ENCODE measurements at regions not wholly inside any gene's neighbourhood (a gene's known extent, or its start where the extent isn't known, plus 50 kb on each side); places are given as distances from the start of the nearest gene placed in this dataset.

DNA sequence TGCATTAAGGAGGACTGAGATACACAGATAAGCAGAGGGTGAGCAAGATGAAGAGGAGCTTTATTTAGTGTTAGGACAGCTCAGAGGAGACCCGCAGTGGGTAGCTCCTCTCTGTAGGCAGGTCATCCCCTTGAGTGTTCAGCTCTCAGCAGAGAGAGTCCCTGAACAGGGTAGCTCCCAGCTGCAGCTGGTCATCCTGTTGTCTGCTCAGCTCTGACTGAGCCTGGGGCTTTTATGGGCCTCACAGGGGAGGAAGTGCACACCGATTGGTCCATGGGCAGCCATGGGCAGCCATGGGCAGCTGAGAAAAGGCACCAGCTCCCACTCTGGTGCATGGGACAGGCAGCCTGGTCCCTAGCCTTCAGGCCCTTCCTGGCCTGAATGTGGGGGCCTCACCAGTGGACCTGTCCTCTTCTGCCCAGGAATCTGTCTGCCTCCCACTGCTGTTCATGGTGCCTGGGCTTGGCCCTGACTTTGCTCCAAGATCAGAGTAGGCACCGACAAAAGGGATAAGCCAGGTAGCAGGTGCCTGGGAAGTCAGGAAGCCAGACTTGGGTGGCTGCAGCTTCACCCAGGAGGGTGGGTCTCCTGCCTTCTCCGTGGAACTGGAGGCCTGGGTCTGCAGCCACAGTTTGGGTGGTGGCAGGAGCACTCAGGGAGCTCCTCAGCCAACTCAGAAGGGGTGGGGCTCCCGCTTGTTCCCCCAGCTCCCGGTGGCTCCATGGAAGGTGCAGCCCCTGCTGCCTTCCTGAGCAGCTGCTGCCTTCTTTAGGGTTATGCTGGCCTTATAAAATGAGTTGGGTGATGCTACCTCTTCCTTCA lies 54.7 kb downstream of the MYEOV start:
- H3K4me3 ChIP-seq (ENCODE audit: low read length in 3 of 3) = no peak overlapping the region
- H3K4me1 ChIP-seq (ENCODE audit: control insufficient read depth in 3 of 3, insufficient read depth in 3 of 3, low read length in 3 of 3) = no peaks in the 10 kb centered on the region
- H3K27me3 ChIP-seq (ENCODE audit: control insufficient read depth in 3 of 3, insufficient read depth in 3 of 3, low read length in 3 of 3) = peaks cover 0 to 4% (median 4%) of the 10 kb centered on the region in 3 donors
- peaks cover 0 to 3% (median 0%) of the 10 kb centered on the region in 3 donors for H3K9me3 ChIP-seq (ENCODE audit: control insufficient read depth in 3 of 3, low read length in 3 of 3)
- H3K36me3 ChIP-seq (ENCODE audit: control insufficient read depth in 3 of 3, insufficient read depth in 3 of 3, low read length in 3 of 3) = no peaks in the 10 kb centered on the region
- H3K9ac ChIP-seq (ENCODE audit: low read depth in 1 of 3, low read length in 3 of 3) = no peak overlapping the region
- H3K27ac ChIP-seq (ENCODE audit: low read depth, low read length) = no peak overlapping the region

- H3K36me3 ChIP-seq (ENCODE audit: control insufficient read depth in 3 of 3, insufficient read depth in 3 of 3, low read length in 3 of 3) = no peaks in the 10 kb centered on the region
- no peak overlapping the region for H3K9ac ChIP-seq (ENCODE audit: low read depth in 1 of 3, low read length in 3 of 3)
Measured at GRCh38 chr11:69350040-69350439, 56.1 kb downstream of the MYEOV start.

GRCh38 chr11:69350596-69350995 lies 56.6 kb downstream of the MYEOV start:
- H3K36me3 ChIP-seq (ENCODE audit: control insufficient read depth in 3 of 3, insufficient read depth in 3 of 3, low read length in 3 of 3) = no peaks in the 10 kb centered on the region
- no peak overlapping the region for H3K9ac ChIP-seq (ENCODE audit: low read depth in 1 of 3, low read length in 3 of 3)
- peaks cover 0 to 3% (median 0%) of the 10 kb centered on the region in 3 donors for H3K9me3 ChIP-seq (ENCODE audit: control insufficient read depth in 3 of 3, low read length in 3 of 3)
- peaks cover 4 to 15% (median 5%) of the 10 kb centered on the region in 3 donors for H3K27me3 ChIP-seq (ENCODE audit: control insufficient read depth in 3 of 3, insufficient read depth in 3 of 3, low read length in 3 of 3)
- no peak overlapping the region for H3K4me3 ChIP-seq (ENCODE audit: low read length in 3 of 3)
- H3K27ac ChIP-seq (ENCODE audit: low read depth, low read length) = no peak overlapping the region
- no peaks in the 10 kb centered on the region for H3K4me1 ChIP-seq (ENCODE audit: control insufficient read depth in 3 of 3, insufficient read depth in 3 of 3, low read length in 3 of 3)

More at GRCh38 chr11:69350040-69350439, 56.1 kb downstream of the MYEOV start:
- no peaks in the 10 kb centered on the region for H3K4me1 ChIP-seq (ENCODE audit: control insufficient read depth in 3 of 3, insufficient read depth in 3 of 3, low read length in 3 of 3)
- peaks cover 2 to 15% (median 4%) of the 10 kb centered on the region in 3 donors for H3K27me3 ChIP-seq (ENCODE audit: control insufficient read depth in 3 of 3, insufficient read depth in 3 of 3, low read length in 3 of 3)
- H3K9me3 ChIP-seq (ENCODE audit: control insufficient read depth in 3 of 3, low read length in 3 of 3) = peaks cover 0 to 3% (median 0%) of the 10 kb centered on the region in 3 donors
- H3K27ac ChIP-seq (ENCODE audit: low read depth, low read length) = no peak overlapping the region
- no peak overlapping the region for H3K4me3 ChIP-seq (ENCODE audit: low read length in 3 of 3)

- Histone ChIP-seq H3K9me3 (ENCODE audit: control insufficient read depth in 3 of 3, low read length in 3 of 3) (peaks cover 0 to 3% (median 0%) of the 10 kb centered on the region in 3 donors), H3K36me3 (ENCODE audit: control insufficient read depth in 3 of 3, insufficient read depth in 3 of 3, low read length in 3 of 3) (no peaks in the 10 kb centered on the region), H3K27me3 (ENCODE audit: control insufficient read depth in 3 of 3, insufficient read depth in 3 of 3, low read length in 3 of 3) (peaks cover 4 to 15% (median 14%) of the 10 kb centered on the region in 3 donors), H3K4me1 (ENCODE audit: control insufficient read depth in 3 of 3, insufficient read depth in 3 of 3, low read length in 3 of 3) (no peaks in the 10 kb centered on the region), H3K27ac (ENCODE audit: low read depth, low read length) (no peak overlapping the region), H3K4me3 (ENCODE audit: low read length in 3 of 3) (no peak overlapping the region), H3K9ac (ENCODE audit: low read depth in 1 of 3, low read length in 3 of 3) (no peak overlapping the region)
Measured at GRCh38 chr11:69351460-69351859, 57.5 kb downstream of the MYEOV start.

DNA sequence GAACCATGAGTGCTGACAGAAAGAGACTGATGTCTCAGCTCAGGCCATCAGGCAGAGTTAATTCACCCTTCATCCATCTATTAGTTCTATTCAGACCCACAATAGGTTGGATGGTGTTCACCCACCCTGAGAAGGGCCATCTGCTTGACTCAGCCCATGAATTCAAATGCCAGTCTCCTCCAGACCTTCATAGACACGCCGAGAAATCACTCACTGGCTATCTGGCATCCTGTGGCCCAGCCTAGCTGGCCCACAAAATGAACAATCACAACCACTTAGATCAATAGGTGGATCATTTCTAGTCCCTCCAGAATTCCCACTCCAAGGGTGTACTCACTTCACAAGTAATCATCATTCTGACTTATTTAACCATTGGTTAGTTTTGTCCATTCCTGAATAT lies 58.2 kb downstream of the MYEOV start:
- no peak overlapping the region for H3K4me3 ChIP-seq (ENCODE audit: low read length in 3 of 3)
- H3K36me3 ChIP-seq (ENCODE audit: control insufficient read depth in 3 of 3, insufficient read depth in 3 of 3, low read length in 3 of 3) = no peaks in the 10 kb centered on the region
- peaks cover 0 to 3% (median 0%) of the 10 kb centered on the region in 3 donors for H3K9me3 ChIP-seq (ENCODE audit: control insufficient read depth in 3 of 3, low read length in 3 of 3)
- H3K27me3 ChIP-seq (ENCODE audit: control insufficient read depth in 3 of 3, insufficient read depth in 3 of 3, low read length in 3 of 3) = peaks cover 4 to 20% (median 15%) of the 10 kb centered on the region in 3 donors
- H3K9ac ChIP-seq (ENCODE audit: low read depth in 1 of 3, low read length in 3 of 3) = no peak overlapping the region
- no peak overlapping the region for H3K27ac ChIP-seq (ENCODE audit: low read depth, low read length)
- H3K4me1 ChIP-seq (ENCODE audit: control insufficient read depth in 3 of 3, insufficient read depth in 3 of 3, low read length in 3 of 3) = no peaks in the 10 kb centered on the region

DNA sequence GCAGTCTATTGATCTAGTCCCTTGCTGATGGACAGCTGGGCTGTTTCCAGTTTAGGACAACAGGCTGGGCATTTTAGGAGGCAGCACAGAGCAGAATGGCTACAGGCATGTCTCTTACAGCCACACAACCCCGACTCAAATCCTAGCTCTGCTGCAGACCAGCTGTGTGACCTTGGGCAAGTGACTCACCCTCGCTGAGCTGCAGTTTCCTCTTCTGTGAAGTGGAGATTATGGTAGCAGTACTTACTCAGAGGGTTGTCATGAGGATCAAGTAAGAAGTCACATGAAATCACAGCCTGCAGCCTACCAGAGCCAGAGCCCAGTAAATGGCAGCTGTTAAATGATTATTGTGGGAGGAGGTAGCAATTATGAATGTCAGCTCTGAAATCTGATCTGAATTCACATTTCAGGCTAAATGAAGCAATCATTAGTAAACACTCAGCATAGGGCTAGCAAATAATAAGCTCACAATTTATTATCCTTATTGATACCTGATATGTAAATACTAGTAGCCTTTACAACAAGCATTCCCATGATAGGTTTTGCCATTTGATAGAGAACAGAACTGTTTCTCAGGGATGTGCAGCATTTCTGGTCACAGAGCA lies 58.9 kb downstream of the MYEOV start:
- Histone ChIP-seq H3K27ac (ENCODE audit: low read depth, low read length) (no peak overlapping the region), H3K27me3 (ENCODE audit: control insufficient read depth in 3 of 3, insufficient read depth in 3 of 3, low read length in 3 of 3) (peaks cover 4 to 20% (median 20%) of the 10 kb centered on the region in 3 donors), H3K9ac (ENCODE audit: low read depth in 1 of 3, low read length in 3 of 3) (no peak overlapping the region), H3K4me1 (ENCODE audit: control insufficient read depth in 3 of 3, insufficient read depth in 3 of 3, low read length in 3 of 3) (no peaks in the 10 kb centered on the region), H3K4me3 (ENCODE audit: low read length in 3 of 3) (no peak overlapping the region), H3K9me3 (ENCODE audit: control insufficient read depth in 3 of 3, low read length in 3 of 3) (peaks cover 0 to 3% (median 0%) of the 10 kb centered on the region in 3 donors), H3K36me3 (ENCODE audit: control insufficient read depth in 3 of 3, insufficient read depth in 3 of 3, low read length in 3 of 3) (no peaks in the 10 kb centered on the region)

GRCh38 chr11:69353696-69354544 lies 60.0 kb downstream of the MYEOV start:
- Histone ChIP-seq H3K9me3 (ENCODE audit: control insufficient read depth in 3 of 3, low read length in 3 of 3) (no peaks in the 10 kb centered on the region), H3K9ac (ENCODE audit: low read depth in 1 of 3, low read length in 3 of 3) (no peak overlapping the region), H3K27ac (ENCODE audit: low read depth, low read length) (no peak overlapping the region)

GRCh38 chr11:69354545-69354897 lies 60.6 kb downstream of the MYEOV start:
- no peak overlapping the region for H3K27ac ChIP-seq (ENCODE audit: low read depth, low read length)
- no peak overlapping the region for H3K4me3 ChIP-seq (ENCODE audit: low read length in 3 of 3)
- H3K9ac ChIP-seq (ENCODE audit: low read depth in 1 of 3, low read length in 3 of 3) = no peak overlapping the region
- H3K4me1 ChIP-seq (ENCODE audit: control insufficient read depth in 3 of 3, insufficient read depth in 3 of 3, low read length in 3 of 3) = no peaks in the 10 kb centered on the region
- H3K36me3 ChIP-seq (ENCODE audit: control insufficient read depth in 3 of 3, insufficient read depth in 3 of 3, low read length in 3 of 3) = no peaks in the 10 kb centered on the region
- peaks cover 4 to 23% (median 23%) of the 10 kb centered on the region in 3 donors for H3K27me3 ChIP-seq (ENCODE audit: control insufficient read depth in 3 of 3, insufficient read depth in 3 of 3, low read length in 3 of 3)
- H3K9me3 ChIP-seq (ENCODE audit: control insufficient read depth in 3 of 3, low read length in 3 of 3) = peaks cover 0 to under 1% (median 0%) of the 10 kb centered on the region in 3 donors

More at GRCh38 chr11:69353696-69354544, 60.0 kb downstream of the MYEOV start:
- Histone ChIP-seq H3K36me3 (ENCODE audit: control insufficient read depth in 3 of 3, insufficient read depth in 3 of 3, low read length in 3 of 3) (no peaks in the 10 kb centered on the region), H3K4me3 (ENCODE audit: low read length in 3 of 3) (no peak overlapping the region), H3K4me1 (ENCODE audit: control insufficient read depth in 3 of 3, insufficient read depth in 3 of 3, low read length in 3 of 3) (no peaks in the 10 kb centered on the region), H3K27me3 (ENCODE audit: control insufficient read depth in 3 of 3, insufficient read depth in 3 of 3, low read length in 3 of 3) (peaks cover 4 to 23% (median 22%) of the 10 kb centered on the region in 3 donors)

DNA sequence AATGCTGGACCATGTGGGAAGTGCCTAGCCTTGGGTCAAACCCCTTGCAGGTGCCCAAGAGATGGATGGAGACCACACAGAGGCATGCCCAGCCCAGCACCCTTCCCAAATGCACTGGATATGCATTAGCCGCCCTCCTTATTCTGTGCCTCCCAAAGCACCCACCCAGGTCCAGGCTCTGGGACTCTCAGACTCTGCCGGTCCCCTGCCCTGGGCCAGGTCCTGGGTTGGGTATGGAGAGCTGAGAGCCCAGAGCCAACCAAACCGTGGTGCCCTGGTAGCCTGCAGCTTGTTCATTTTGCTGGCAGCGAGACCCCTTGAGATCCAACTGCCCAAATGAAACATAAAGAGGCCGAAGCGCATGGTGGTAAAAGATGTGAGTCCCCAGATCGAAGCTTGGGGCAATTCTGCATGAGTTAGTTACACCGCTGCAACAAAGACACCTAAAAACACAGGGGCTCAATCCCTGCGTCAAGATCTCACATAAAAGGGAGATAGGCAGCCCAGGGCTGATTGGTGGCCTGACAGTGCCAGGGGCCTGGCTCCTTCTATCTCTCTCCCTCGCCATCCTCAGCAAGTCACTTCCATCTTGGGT lies 61.5 kb downstream of the MYEOV start:
- H3K9ac ChIP-seq (ENCODE audit: low read depth in 1 of 3, low read length in 3 of 3) = no peak overlapping the region
- H3K27ac ChIP-seq (ENCODE audit: low read depth, low read length) = no peak overlapping the region
- H3K36me3 ChIP-seq (ENCODE audit: control insufficient read depth in 3 of 3, insufficient read depth in 3 of 3, low read length in 3 of 3) = no peaks in the 10 kb centered on the region
- H3K9me3 ChIP-seq (ENCODE audit: control insufficient read depth in 3 of 3, low read length in 3 of 3) = peaks cover 0 to 8% (median 2%) of the 10 kb centered on the region in 3 donors
- no peak overlapping the region for H3K4me3 ChIP-seq (ENCODE audit: low read length in 3 of 3)
- peaks cover 4 to 23% (median 23%) of the 10 kb centered on the region in 3 donors for H3K27me3 ChIP-seq (ENCODE audit: control insufficient read depth in 3 of 3, insufficient read depth in 3 of 3, low read length in 3 of 3)
- no peaks in the 10 kb centered on the region for H3K4me1 ChIP-seq (ENCODE audit: control insufficient read depth in 3 of 3, insufficient read depth in 3 of 3, low read length in 3 of 3)
